Activated CD8-positive, alpha-beta memory T cell treated with anti-CD3 and anti-CD28 coated beads for 36 hours (primary cell): ENCODE measurements at regions not wholly inside any gene's neighbourhood (a gene's known extent, or its start where the extent isn't known, plus 50 kb on each side); places are given as distances from the start of the nearest gene placed in this dataset.
"Not testable (repeated sequence)": the region's sequence is repeated elsewhere in the genome, so short reads cannot be mapped to it uniquely, and the experiment has no call there.

Experiments
- CTCF ChIA-PET: fragments of 350-600 bp; sonication (Branson Sonifier 250); formaldehyde crosslinking; loops from one replicate; lab custom pipeline; 2021; ENCODE audit warnings: antibody characterized with exemption; lab: Charles Lee
- POLR2A ChIA-PET: fragments of 350-600 bp; sonication (Branson Sonifier 250); formaldehyde crosslinking; loops from one replicate; lab custom pipeline; 2021; ENCODE audit warnings: antibody characterized with exemption; lab: Charles Lee

- CTCF ChIA-PET: no interaction called here
These were observed 90.3 kb upstream of the NREP start for GRCh38 chr5:111847052-111847925.

GRCh38 chr5:111840036-111840674, 83.2 kb upstream of the NREP start:
- ChIA-PET CTCF (no interaction called here), POLR2A (no interaction called here)

More at GRCh38 chr5:111847052-111847925, 90.3 kb upstream of the NREP start:
- POLR2A ChIA-PET: no interaction called here

DNA sequence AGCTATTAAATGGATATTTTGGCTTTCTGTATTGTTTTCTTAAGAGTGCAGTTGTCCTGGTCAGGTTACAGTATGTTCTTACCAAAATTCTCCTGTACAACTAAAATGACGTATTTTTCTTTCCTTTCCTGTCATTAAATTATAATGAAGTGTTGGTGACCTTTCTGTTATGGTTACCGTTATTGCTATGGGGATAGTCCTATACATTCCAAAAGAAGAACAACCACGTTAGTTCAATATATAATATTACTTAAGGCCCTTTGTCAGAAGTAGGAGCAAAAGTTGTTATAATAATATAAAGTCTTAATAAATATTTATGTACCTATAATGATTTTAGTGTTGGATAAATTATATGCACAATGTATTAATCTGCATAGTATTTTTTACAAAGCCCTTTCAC, 82.4 kb upstream of the NREP start:
- POLR2A ChIA-PET: no interaction called here
- CTCF ChIA-PET: no interaction called here

- CTCF ChIA-PET: no interaction called here
- POLR2A ChIA-PET: no interaction called here
These were observed 79.4 kb upstream of the NREP start for GRCh38 chr5:111836426-111836825.

GRCh38 chr5:111834926-111835599, 78.1 kb upstream of the NREP start:
- ChIA-PET CTCF (no interaction called here), POLR2A (no interaction called here)

GRCh38 chr5:111830333-111830732, 73.3 kb upstream of the NREP start:
- ChIA-PET CTCF (no interaction called here), POLR2A (no interaction called here)

GRCh38 chr5:111829701-111830100, 72.7 kb upstream of the NREP start:
- ChIA-PET POLR2A (no interaction called here), CTCF (no interaction called here)

GRCh38 chr5:111826064-111826463, 69.1 kb upstream of the NREP start:
- ChIA-PET CTCF (no interaction called here), POLR2A (no interaction called here)

DNA sequence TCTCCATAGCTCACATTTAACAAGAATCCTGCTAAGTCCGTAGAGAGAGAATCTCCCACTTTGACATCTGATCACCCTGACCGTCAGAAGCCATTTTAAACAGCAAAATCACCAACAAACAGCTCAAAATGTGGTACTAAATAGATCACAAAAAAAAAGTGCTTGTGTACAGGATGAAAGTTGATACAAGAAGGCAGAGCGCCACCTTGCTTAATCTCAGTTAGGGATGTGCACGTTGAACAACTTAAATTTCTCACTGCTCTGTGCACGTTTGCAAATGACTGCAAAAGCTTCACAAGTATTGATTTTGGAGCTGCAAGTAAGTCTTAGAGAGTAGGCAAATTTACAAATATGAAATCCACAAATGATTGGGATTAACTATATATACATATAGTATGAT, 63.1 kb upstream of the NREP start:
- ChIA-PET CTCF (no interaction called here), POLR2A (no interaction called here)

DNA sequence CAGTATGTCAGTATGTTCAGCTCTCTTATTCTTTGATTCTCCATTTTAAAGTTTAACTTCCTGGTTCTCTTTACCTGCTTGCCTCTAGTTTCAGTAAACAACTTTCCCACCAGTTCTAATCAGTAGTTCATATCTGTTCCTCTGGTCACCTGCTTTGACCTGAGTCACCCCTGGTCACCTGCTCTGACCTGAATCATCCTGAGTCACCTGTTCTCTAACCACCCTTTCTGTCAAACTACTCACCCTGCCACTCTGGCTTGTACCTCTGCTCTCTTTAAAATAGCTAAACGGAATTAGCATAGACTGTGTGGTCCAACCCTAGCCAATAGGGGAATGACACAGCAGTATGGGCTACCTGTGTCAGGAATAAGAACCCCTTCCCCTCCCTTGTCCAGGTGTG, 62.0 kb upstream of the NREP start:
- CTCF ChIA-PET, POLR2A ChIA-PET: not testable (repeated sequence)

DNA sequence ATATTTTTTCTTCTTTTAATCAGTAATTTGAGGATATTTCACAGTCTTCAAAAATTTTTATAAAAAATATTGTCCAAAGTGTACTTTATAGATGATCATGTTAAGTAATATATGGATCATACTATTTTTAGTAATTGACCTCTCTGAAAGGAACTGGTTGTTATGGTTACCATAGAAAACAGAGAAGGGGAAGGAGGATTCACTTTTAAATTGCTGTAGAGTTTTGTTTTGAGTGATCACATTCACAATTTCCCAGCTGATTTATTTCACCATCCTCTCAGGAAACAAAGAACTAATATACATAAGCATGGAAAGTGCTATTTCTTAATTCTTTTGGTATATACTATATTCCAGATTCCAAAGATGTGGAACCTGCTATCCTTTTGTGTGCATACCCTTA, 56.5 kb upstream of the NREP start:
- CTCF ChIA-PET: no interaction called here
- POLR2A ChIA-PET: no interaction called here

GRCh38 chr5:111810112-111810511, 53.1 kb upstream of the NREP start:
- ChIA-PET CTCF (no interaction called here), POLR2A (interaction anchor here (0.6 kb wide), 1 partner anchor 78 kb away, joined by 3 read pairs; no protein-coding TSS in a partner anchor)
